Activated naive CD8-positive, alpha-beta T cell treated with anti-CD3 and anti-CD28 coated beads, Interleukin-2, amount 50 U/mL, for 24 hours (primary cell): ENCODE measurements at regions not wholly inside any gene's neighbourhood (a gene's known extent, or its start where the extent isn't known, plus 50 kb on each side); places are given as distances from the start of the nearest gene placed in this dataset.

Source experiments
- ATAC-seq: fragments of 150-1000 bp; cut with Tn5 transposase; one replicate; pipeline ENCODE4 v1.10.0; 2021
- DNase-seq: peaks from one replicate; pipeline ENCODE4 v3.0.0; 2021
- H3K27ac Mint-ChIP-seq: one replicate; pipeline ENCODE4 v1.8.0; 2021; ENCODE audit warnings: mild to moderate bottlenecking, mixed read lengths
- H3K27me3 Mint-ChIP-seq: one replicate; pipeline ENCODE4 v1.8.0; 2021; ENCODE audit warnings: mixed read lengths
- H3K36me3 Mint-ChIP-seq: one replicate; pipeline ENCODE4 v1.8.0; 2021; ENCODE audit warnings: low read depth, mixed read lengths
- H3K4me1 Mint-ChIP-seq: one replicate; pipeline ENCODE4 v1.8.0; 2021; ENCODE audit warnings: mixed read lengths
- H3K4me3 Mint-ChIP-seq: one replicate; pipeline ENCODE4 v1.8.0; 2021; ENCODE audit warnings: mild to moderate bottlenecking, moderate library complexity, mixed read lengths
- H3K9me3 Mint-ChIP-seq: one replicate; pipeline ENCODE4 v1.8.0; 2021; ENCODE audit warnings: mixed read lengths

GRCh38 chr15:93820566-93820965 lies 410.8 kb upstream of the MCTP2 start:
- no peak overlapping the region for H3K4me3 Mint-ChIP-seq
- ATAC-seq (no peak), DNase-seq (no peak)
- no peak overlapping the region for H3K27ac Mint-ChIP-seq
- H3K9me3 Mint-ChIP-seq: peaks cover 18% of the 10 kb centered on the region
- no peaks in the 10 kb centered on the region for H3K27me3 Mint-ChIP-seq
- H3K4me1 Mint-ChIP-seq: no peaks in the 10 kb centered on the region
- H3K36me3 Mint-ChIP-seq: no peaks in the 10 kb centered on the region

- ATAC-seq (no peak), DNase-seq (no peak)
- no peaks in the 10 kb centered on the region for H3K36me3 Mint-ChIP-seq
- no peak overlapping the region for H3K4me3 Mint-ChIP-seq
- H3K27me3 Mint-ChIP-seq: no peaks in the 10 kb centered on the region
- peaks cover 18% of the 10 kb centered on the region for H3K9me3 Mint-ChIP-seq
- H3K27ac Mint-ChIP-seq: no peak overlapping the region
- no peaks in the 10 kb centered on the region for H3K4me1 Mint-ChIP-seq
Observed at GRCh38 chr15:93819826-93820225, 411.5 kb upstream of the MCTP2 start.

GRCh38 chr15:93816815-93817214 lies 414.5 kb upstream of the MCTP2 start:
- Mint-ChIP-seq H3K27ac (no peak overlapping the region), H3K4me1 (no peaks in the 10 kb centered on the region), H3K27me3 (no peaks in the 10 kb centered on the region), H3K4me3 (no peak overlapping the region), H3K9me3 (peaks cover 18% of the 10 kb centered on the region), H3K36me3 (no peaks in the 10 kb centered on the region)
- no peak for ATAC-seq
- no peak for DNase-seq

GRCh38 chr15:93811305-93811704 lies 420.1 kb upstream of the MCTP2 start:
- Mint-ChIP-seq H3K4me1 (no peaks in the 10 kb centered on the region), H3K36me3 (no peaks in the 10 kb centered on the region), H3K4me3 (no peak overlapping the region), H3K27ac (no peak overlapping the region), H3K9me3 (no peaks in the 10 kb centered on the region), H3K27me3 (peaks cover 3% of the 10 kb centered on the region)
- ATAC-seq (no peak), DNase-seq (no peak)

GRCh38 chr15:93809516-93809915 lies 421.8 kb upstream of the MCTP2 start:
- no peak overlapping the region for H3K27ac Mint-ChIP-seq
- no peaks in the 10 kb centered on the region for H3K9me3 Mint-ChIP-seq
- H3K4me1 Mint-ChIP-seq: no peaks in the 10 kb centered on the region
- H3K4me3 Mint-ChIP-seq: no peak overlapping the region
- H3K36me3 Mint-ChIP-seq: no peaks in the 10 kb centered on the region
- ATAC-seq (no peak), DNase-seq (no peak)
- H3K27me3 Mint-ChIP-seq: peaks cover 3% of the 10 kb centered on the region

- Mint-ChIP-seq H3K4me3 (no peak overlapping the region), H3K36me3 (no peaks in the 10 kb centered on the region), H3K27ac (no peak overlapping the region), H3K27me3 (peaks cover 3% of the 10 kb centered on the region), H3K4me1 (no peaks in the 10 kb centered on the region), H3K9me3 (no peaks in the 10 kb centered on the region)
- ATAC-seq (no peak), DNase-seq (no peak)
Observed at GRCh38 chr15:93803421-93804152, 427.8 kb upstream of the MCTP2 start.

GRCh38 chr15:93801206-93801605 lies 430.2 kb upstream of the MCTP2 start:
- Mint-ChIP-seq H3K4me1 (no peaks in the 10 kb centered on the region), H3K36me3 (no peaks in the 10 kb centered on the region), H3K27me3 (peaks cover 2% of the 10 kb centered on the region), H3K27ac (no peak overlapping the region), H3K9me3 (no peaks in the 10 kb centered on the region), H3K4me3 (no peak overlapping the region)
- ATAC-seq (no peak), DNase-seq (no peak)

GRCh38 chr15:93800805-93801204 lies 430.6 kb upstream of the MCTP2 start:
- no peak for DNase-seq
- H3K9me3 Mint-ChIP-seq: no peaks in the 10 kb centered on the region
- no peaks in the 10 kb centered on the region for H3K4me1 Mint-ChIP-seq
- no peaks in the 10 kb centered on the region for H3K36me3 Mint-ChIP-seq
- no peak for ATAC-seq
- no peak overlapping the region for H3K27ac Mint-ChIP-seq
- H3K4me3 Mint-ChIP-seq: no peak overlapping the region
- peaks cover 2% of the 10 kb centered on the region for H3K27me3 Mint-ChIP-seq

GRCh38 chr15:93789441-93789840 lies 441.9 kb upstream of the MCTP2 start:
- DNase-seq: no peak
- H3K27ac Mint-ChIP-seq: no peak overlapping the region
- no peaks in the 10 kb centered on the region for H3K36me3 Mint-ChIP-seq
- no peaks in the 10 kb centered on the region for H3K9me3 Mint-ChIP-seq
- no peaks in the 10 kb centered on the region for H3K27me3 Mint-ChIP-seq
- no peak overlapping the region for H3K4me3 Mint-ChIP-seq
- ATAC-seq: no peak
- no peaks in the 10 kb centered on the region for H3K4me1 Mint-ChIP-seq

- Mint-ChIP-seq H3K4me1 (no peaks in the 10 kb centered on the region), H3K36me3 (no peaks in the 10 kb centered on the region), H3K27ac (no peak overlapping the region), H3K4me3 (no peak overlapping the region), H3K27me3 (no peaks in the 10 kb centered on the region), H3K9me3 (no peaks in the 10 kb centered on the region)
- no peak for ATAC-seq
- no peak for DNase-seq
Observed at GRCh38 chr15:93780073-93780472, 451.3 kb upstream of the MCTP2 start.

- H3K36me3 Mint-ChIP-seq: no peaks in the 10 kb centered on the region
- H3K27me3 Mint-ChIP-seq: no peaks in the 10 kb centered on the region
- H3K4me3 Mint-ChIP-seq: no peak overlapping the region
- DNase-seq (no peak), ATAC-seq (no peak)
- no peak overlapping the region for H3K27ac Mint-ChIP-seq
- no peaks in the 10 kb centered on the region for H3K9me3 Mint-ChIP-seq
- no peaks in the 10 kb centered on the region for H3K4me1 Mint-ChIP-seq
Observed at GRCh38 chr15:93779341-93779740, 452.0 kb upstream of the MCTP2 start.

GRCh38 chr15:93771196-93772030 lies 459.9 kb upstream of the MCTP2 start:
- Mint-ChIP-seq H3K27ac (no peak overlapping the region), H3K9me3 (peaks cover 10% of the 10 kb centered on the region), H3K4me1 (no peaks in the 10 kb centered on the region), H3K27me3 (no peaks in the 10 kb centered on the region), H3K36me3 (no peaks in the 10 kb centered on the region), H3K4me3 (no peak overlapping the region)
- DNase-seq (no peak), ATAC-seq (no peak)

GRCh38 chr15:93770788-93771187 lies 460.6 kb upstream of the MCTP2 start:
- ATAC-seq: no peak
- Mint-ChIP-seq H3K27ac (no peak overlapping the region), H3K36me3 (no peaks in the 10 kb centered on the region), H3K9me3 (peaks cover 10% of the 10 kb centered on the region), H3K4me1 (no peaks in the 10 kb centered on the region), H3K27me3 (no peaks in the 10 kb centered on the region), H3K4me3 (no peak overlapping the region)
- DNase-seq: no peak

GRCh38 chr15:93762036-93762435 lies 469.3 kb upstream of the MCTP2 start:
- H3K27me3 Mint-ChIP-seq: no peaks in the 10 kb centered on the region

GRCh38 chr15:93759629-93760028 lies 471.7 kb upstream of the MCTP2 start:
- Mint-ChIP-seq H3K36me3 (no peaks in the 10 kb centered on the region), H3K27ac (no peak overlapping the region), H3K27me3 (no peaks in the 10 kb centered on the region), H3K9me3 (peaks cover 11% of the 10 kb centered on the region), H3K4me1 (no peaks in the 10 kb centered on the region), H3K4me3 (no peak overlapping the region)
- DNase-seq: no peak
- ATAC-seq: no peak

More at GRCh38 chr15:93762036-93762435, 469.3 kb upstream of the MCTP2 start:
- H3K36me3 Mint-ChIP-seq: no peaks in the 10 kb centered on the region
- H3K4me1 Mint-ChIP-seq: no peaks in the 10 kb centered on the region
- no peak overlapping the region for H3K27ac Mint-ChIP-seq
- H3K9me3 Mint-ChIP-seq: peaks cover 14% of the 10 kb centered on the region
- no peak overlapping the region for H3K4me3 Mint-ChIP-seq
- ATAC-seq (no peak), DNase-seq (no peak)
